Spinal cord (tissue), 9 donors: ENCODE measurements at regions not wholly inside any gene's neighbourhood (a gene's known extent, or its start where the extent isn't known, plus 50 kb on each side); places are given as distances from the start of the nearest gene placed in this dataset.

Source experiments
- DNase-seq, 6 donors: peaks; one replicate each; pipeline versions ENCODE4 v3.0.0 to v3.0.0-alpha.2; 2013 to 2015; ENCODE audit warnings: low spot score in 6 of 6, low read depth in 4 of 6
- H3K27ac ChIP-seq: one replicate; pipeline ENCODE4 v1.5.1; 2013; ENCODE audit warnings: low read depth, low read length, control low read depth
- H3K27me3 ChIP-seq: one replicate; pipeline ENCODE4 v1.6.1; 2013; ENCODE audit warnings: low read length; ENCODE audit not compliant: control insufficient read depth, insufficient read depth
- H3K36me3 ChIP-seq: one replicate; pipeline ENCODE4 v1.6.1; 2013; ENCODE audit warnings: low read length; ENCODE audit not compliant: control insufficient read depth, insufficient read depth
- H3K4me1 ChIP-seq: one replicate; pipeline ENCODE4 v1.6.1; 2013; ENCODE audit warnings: low read length; ENCODE audit not compliant: control insufficient read depth, insufficient read depth
- H3K4me3 ChIP-seq: one replicate; pipeline ENCODE4 v1.5.1; 2013; ENCODE audit warnings: low read depth, low read length, control low read depth
- H3K9me3 ChIP-seq: one replicate; pipeline ENCODE4 v1.6.1; 2013; ENCODE audit warnings: low read length; ENCODE audit not compliant: control insufficient read depth, insufficient read depth
- WGBS: methylation state at CpG from one replicate; pipeline ENCODE4 v1.1.5; 2013; ENCODE audit warnings: missing lambda C conversion rate; ENCODE audit not compliant: insufficient coverage; 5-methylcytosine and 5-hydroxymethylcytosine counted together
- donor health status: healthy.

DNA sequence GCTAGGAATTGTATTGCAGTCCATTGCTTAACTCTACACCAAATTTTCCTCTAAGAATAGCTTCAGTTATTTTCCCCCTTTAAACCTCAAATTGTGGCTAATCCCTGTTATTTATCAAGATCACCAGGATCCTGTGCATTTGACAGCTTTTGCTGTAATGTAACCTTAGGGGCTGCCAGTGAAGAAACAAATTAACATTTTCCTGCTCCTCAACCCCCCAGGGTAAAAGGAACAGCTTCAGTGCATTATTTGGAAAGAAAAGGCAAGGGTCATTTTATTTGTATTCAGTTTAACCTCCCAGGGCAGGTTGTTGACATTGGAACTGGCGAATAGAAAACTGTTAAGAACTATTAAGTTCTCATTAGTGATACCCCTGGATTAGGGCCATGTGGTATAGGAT, 57.0 kb downstream of the PCDH20 start:
- no CpG with 5 or more reads among the region's 1 CpG for WGBS
- H3K4me3 ChIP-seq, result no peak overlapping the region
- no peaks in the 10 kb centered on the region for H3K4me1 ChIP-seq
- no peak for DNase-seq
- H3K36me3 ChIP-seq, result no peaks in the 10 kb centered on the region
- H3K27ac ChIP-seq, result no peak overlapping the region
- H3K27me3 ChIP-seq, result no peaks in the 10 kb centered on the region
- no peaks in the 10 kb centered on the region for H3K9me3 ChIP-seq

DNA sequence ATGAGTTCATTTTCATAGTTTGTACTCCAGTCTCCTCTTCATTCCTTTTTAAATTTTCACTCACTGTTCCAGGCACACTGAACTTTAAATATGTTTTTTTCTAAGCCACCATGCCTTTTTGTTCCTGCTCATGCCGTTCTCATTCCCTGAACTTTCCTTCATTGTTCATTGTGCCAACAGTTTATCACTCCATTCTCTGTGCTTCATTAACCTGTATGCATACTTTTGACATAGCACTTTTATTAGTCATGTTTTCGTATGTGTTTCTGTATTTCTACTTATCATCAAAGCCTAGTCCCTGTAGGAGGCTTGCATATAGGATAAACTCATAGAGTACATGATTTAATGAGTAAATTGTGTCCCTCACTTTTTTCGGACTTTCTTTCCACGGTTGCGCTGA, 65.3 kb downstream of the PCDH20 start:
- no peak for DNase-seq
- no peaks in the 10 kb centered on the region for H3K27me3 ChIP-seq
- WGBS, result 69% methylated on average over 1 of the region's 5 CpGs
- H3K36me3 ChIP-seq, result no peaks in the 10 kb centered on the region
- H3K27ac ChIP-seq, result no peak overlapping the region
- H3K4me1 ChIP-seq, result no peaks in the 10 kb centered on the region
- H3K4me3 ChIP-seq, result no peak overlapping the region
- H3K9me3 ChIP-seq, result no peaks in the 10 kb centered on the region

DNA sequence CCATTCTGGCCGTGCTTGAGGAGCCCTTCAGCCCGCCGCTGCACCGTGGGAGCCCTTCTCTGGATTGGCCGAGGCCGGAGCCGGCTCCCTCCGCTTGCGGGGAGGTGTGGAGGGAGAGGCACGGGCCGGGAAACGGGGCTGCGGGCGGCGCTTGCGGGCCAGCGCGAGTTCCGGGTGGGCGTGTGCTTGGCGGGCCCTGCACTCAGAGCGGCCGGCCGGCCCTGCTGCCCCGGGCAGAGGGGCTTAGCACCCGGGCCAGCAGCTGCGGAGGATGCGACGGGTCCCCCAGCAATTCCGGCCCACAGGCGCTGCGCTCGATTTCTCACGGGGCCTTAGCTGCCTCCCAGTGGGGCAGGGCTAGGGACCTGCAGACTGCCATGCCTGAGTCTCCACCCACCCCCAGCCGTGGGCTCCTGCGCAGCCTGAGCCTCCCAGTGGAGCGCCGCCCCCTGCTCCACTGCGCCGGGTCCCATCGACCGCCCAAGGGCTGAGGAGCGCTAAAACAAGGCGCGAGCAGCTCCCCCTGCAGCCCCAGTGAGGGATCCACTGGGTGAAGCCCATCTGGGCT, 76.5 kb downstream of the PCDH20 start:
- Histone ChIP-seq H3K36me3 (no peaks in the 10 kb centered on the region), H3K9me3 (no peaks in the 10 kb centered on the region), H3K4me3 (no peak overlapping the region), H3K27me3 (no peaks in the 10 kb centered on the region), H3K27ac (no peak overlapping the region), H3K4me1 (no peaks in the 10 kb centered on the region)
- DNase-seq, result no peak
- WGBS, result 89% methylated on average over 45 of the region's 45 CpGs

DNA sequence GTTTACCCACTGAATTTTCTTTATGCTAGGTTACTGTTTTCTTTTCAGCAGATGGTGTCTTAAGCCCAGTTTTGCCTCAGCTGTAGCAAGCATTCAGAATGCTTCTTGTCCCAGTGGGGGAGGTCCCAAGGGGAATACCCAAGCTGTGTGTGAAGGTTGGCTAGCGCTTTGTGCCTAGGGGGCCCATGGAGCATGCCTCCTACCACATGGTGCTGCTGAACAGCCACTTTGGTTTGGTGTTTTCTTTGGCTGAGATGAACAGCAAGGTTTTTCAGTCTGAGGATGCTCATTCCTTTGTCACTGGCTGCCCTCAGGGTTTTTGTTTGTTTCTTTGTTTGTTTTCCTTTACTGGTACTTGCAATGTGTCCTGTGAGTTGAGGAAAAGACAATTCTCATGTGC, 99.0 kb downstream of the PCDH20 start:
- no peaks in the 10 kb centered on the region for H3K4me1 ChIP-seq
- H3K27ac ChIP-seq, result no peak overlapping the region
- 73% methylated on average over 1 of the region's 1 CpG for whole genome bisulfite sequencing
- H3K9me3 ChIP-seq, result peaks cover 3% of the 10 kb centered on the region
- no peak for DNase-seq
- H3K36me3 ChIP-seq, result no peaks in the 10 kb centered on the region
- H3K4me3 ChIP-seq, result no peak overlapping the region
- no peaks in the 10 kb centered on the region for H3K27me3 ChIP-seq

DNA sequence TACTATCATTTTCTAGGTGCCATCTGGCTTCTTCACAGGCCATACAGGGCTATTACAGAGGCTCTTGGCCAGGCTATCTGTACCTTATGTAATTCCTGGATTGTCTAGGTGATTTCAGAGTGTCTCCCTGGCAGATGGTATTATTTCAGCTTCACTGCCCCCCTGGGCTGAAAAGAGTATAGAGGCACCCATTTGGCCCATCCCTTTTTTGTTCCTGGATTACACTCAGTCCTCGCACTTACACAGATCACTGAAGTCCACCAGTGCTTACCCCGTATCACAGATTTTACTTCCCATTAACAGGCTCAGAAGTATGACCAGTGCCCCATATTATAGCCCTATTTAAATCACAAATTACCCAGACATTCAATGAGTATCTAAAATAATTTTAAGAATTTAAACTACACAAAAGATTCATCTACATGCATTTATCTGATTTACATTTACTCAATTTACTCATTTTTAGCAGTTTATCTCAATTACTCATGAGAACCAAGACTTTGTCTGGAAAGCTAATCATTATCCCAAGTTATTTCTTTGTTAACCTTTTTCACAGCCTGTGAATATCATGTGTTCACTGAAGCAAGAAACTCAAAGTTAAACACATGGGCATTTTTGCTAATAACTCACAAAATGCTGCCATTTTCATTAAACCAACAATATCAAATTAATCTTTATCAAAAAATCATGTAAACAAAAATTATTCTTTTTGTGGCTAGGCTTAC, 121.0 kb downstream of the PCDH20 start:
- no peaks in the 10 kb centered on the region for H3K27me3 ChIP-seq
- 95% methylated on average over 2 of the region's 2 CpGs for WGBS
- no peaks in the 10 kb centered on the region for H3K36me3 ChIP-seq
- no peak overlapping the region for H3K27ac ChIP-seq
- no peak overlapping the region for H3K4me3 ChIP-seq
- no peaks in the 10 kb centered on the region for H3K9me3 ChIP-seq
- no peaks in the 10 kb centered on the region for H3K4me1 ChIP-seq
- no peak for DNase-seq

DNA sequence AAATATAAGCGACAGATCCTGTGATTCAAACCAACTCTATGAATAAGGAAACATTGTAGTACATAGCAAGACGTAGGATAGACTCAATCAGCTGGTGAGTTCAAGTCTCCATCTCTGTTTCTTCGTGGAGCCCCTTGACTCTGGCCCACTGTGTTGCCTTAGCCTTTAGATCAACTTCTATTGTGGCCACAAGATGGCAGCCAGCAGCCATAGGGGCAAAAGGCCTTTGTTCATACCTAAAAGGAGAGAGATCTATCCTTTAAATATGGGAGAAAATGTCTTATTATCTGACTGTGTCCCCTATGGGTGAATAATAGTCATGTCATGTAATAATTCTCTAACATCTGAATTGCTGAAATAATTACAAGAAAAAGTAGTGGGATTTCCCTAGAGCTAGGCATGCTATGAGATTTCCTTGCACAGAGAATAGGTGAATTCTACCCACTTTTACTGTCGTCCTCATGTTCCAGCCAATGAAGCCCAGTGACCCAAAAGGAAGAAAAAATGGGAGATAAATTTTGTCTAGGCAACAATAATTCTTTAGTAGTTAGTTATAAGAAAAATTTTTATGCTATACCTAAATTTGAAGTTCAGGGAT, 129.4 kb downstream of the PCDH20 start:
- no peaks in the 10 kb centered on the region for H3K36me3 ChIP-seq
- H3K27ac ChIP-seq, result no peak overlapping the region
- WGBS, result 100% methylated on average over 1 of the region's 4 CpGs

DNA sequence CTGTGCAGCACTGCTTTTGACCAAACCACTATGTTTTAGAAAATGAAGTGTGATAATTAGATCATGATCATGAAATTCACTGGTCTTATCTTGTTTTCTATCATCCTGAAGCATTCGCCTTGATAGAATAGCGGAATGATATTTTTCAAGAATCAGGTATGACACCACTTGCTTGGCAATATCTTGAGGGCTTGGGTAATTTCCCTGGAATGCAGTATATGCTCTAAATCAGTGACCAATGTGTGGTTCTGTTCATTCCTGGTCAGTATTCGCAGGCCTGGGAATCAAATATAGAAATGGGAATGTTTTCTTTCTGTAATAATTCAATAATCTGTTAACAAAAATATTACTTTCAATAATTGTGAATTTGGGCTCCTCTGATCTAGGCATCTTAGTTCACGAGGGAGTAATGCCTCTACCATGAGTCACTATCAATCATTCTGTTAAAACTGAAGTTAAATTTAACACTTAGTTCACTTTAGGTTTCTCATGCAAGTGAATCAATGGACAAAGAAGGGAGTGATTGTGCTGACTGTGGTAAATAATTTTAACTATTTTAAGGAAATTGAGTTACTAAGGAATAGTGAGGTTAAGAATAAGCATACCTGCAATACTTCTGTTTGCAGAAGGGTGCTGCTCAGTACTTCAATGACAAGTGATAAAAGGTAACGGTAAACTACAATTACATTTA, 137.9 kb downstream of the PCDH20 start:
- 100% methylated on average over 1 of the region's 5 CpGs for WGBS
- Histone ChIP-seq H3K9me3 (peaks cover 2% of the 10 kb centered on the region), H3K4me3 (no peak overlapping the region), H3K27ac (no peak overlapping the region), H3K36me3 (no peaks in the 10 kb centered on the region), H3K4me1 (no peaks in the 10 kb centered on the region), H3K27me3 (no peaks in the 10 kb centered on the region)
- DNase-seq, result no peak

More for the DNA sequence above, 129.4 kb downstream of the PCDH20 start:
- H3K4me3 ChIP-seq, result no peak overlapping the region
- no peaks in the 10 kb centered on the region for H3K27me3 ChIP-seq
- H3K9me3 ChIP-seq, result no peaks in the 10 kb centered on the region
- no peak for DNase-seq
- H3K4me1 ChIP-seq, result no peaks in the 10 kb centered on the region

DNA sequence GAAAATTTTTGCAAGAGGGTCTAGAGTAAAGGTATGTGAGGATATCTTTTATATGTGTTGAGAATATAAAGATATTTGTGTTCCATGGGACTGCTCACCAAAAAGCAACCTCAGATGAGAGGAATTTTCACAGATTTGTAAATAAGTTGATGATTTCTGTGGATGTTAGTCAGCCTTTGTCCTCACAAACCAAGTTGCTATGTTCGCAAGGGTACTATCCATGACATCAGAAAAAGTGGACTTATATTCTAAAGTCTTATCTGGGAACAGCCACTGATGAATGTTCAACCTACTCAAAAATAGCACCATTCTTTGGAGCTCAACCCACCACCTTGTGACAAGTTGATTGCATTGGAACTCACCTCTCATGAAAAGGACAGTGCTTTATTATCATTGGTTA, 138.6 kb downstream of the PCDH20 start:
- WGBS, result no CpG with 5 or more reads among the region's 1 CpG
- no peak for DNase-seq
- no peaks in the 10 kb centered on the region for H3K36me3 ChIP-seq
- H3K9me3 ChIP-seq, result peaks cover 2% of the 10 kb centered on the region
- no peaks in the 10 kb centered on the region for H3K4me1 ChIP-seq
- no peak overlapping the region for H3K4me3 ChIP-seq
- no peak overlapping the region for H3K27ac ChIP-seq
- no peaks in the 10 kb centered on the region for H3K27me3 ChIP-seq

DNA sequence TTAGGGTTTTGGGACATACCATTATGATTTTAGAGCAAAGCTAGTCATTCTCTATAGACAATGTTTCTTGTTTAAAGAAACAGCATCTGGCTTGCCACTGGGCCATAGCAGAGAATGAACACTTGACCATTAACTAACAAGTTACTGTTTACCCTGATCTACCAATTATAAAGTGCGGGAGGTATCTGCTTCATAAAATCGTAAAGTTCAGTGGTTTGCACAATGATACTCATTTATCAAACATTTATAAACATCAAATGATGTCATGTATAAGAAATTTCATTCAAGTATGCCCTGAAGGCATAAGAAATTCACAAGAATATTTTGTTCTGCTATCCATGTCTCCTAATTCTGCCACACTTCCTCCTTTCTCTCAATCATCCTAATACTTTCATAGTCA, 139.2 kb downstream of the PCDH20 start:
- WGBS, result no CpG with 5 or more reads among the region's 2 CpGs
- Histone ChIP-seq H3K4me1 (no peaks in the 10 kb centered on the region), H3K9me3 (peaks cover 2% of the 10 kb centered on the region), H3K27ac (no peak overlapping the region), H3K4me3 (no peak overlapping the region), H3K27me3 (no peaks in the 10 kb centered on the region), H3K36me3 (no peaks in the 10 kb centered on the region)
- DNase-seq, result no peak
